HL-60 (cell line): ENCODE measurements at regions not wholly inside any gene's neighbourhood (a gene's known extent, or its start where the extent isn't known, plus 50 kb on each side); places are given as distances from the start of the nearest gene placed in this dataset.

Experiments
- GABPA ChIP-seq: IDR thresholded peaks from 2 replicates; pipeline ENCODE4 v1.6.1; 2012; ENCODE audit warnings: low read depth
- POLR2AphosphoS5 ChIP-seq: IDR thresholded peaks from 2 replicates; pipeline ENCODE4 v1.6.1; 2012; ENCODE audit warnings: low read depth
- SPI1 ChIP-seq: IDR thresholded peaks from 2 replicates; pipeline ENCODE4 v1.6.1; 2012; ENCODE audit warnings: low read depth, mild to moderate bottlenecking, borderline replicate concordance
- TF ChIP-seq, protein P1 (sequence below): IDR thresholded peaks from one replicate; pipeline ENCODE4 v1.5.1; 2011; ENCODE audit warnings: low read length, control low read depth, inconsistent platforms; ENCODE audit not compliant: insufficient read depth
- TF ChIP-seq, protein P2 (sequence below): IDR thresholded peaks from 2 replicates; pipeline ENCODE4 v1.6.1; 2012; ENCODE audit warnings: low read depth; ENCODE audit not compliant: insufficient replicate concordance

DNA sequence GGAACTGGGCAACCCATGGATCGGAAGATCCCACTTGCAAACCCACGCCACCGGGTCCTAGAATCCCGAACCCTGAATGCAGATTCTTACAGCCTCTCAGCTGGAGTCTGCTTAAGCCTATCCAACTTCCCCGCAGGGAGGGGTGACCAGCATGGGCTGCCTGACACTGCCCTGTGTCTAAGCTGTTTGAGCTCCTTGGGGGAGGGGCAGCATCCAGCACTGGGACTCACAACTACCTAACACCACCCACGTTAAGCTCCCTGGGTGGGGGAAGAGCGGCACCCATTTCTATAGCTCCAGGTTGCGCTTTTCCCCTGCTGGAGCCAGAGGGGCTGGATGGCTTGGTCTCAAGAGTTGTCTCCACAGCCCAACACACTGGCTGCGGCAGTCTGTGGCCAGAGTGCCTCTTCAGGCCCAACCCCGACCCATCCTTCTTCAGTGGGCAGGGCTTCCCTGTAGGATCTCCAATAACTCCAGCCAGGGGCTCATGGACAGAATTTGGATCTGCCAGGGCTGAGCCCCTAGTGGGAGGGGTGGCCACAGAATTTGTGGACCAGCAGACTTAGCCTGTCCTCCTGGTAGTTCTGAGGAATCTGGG, 649.2 kb downstream of the TUSC7 start:
- TF ChIP-seq, protein P1, sequence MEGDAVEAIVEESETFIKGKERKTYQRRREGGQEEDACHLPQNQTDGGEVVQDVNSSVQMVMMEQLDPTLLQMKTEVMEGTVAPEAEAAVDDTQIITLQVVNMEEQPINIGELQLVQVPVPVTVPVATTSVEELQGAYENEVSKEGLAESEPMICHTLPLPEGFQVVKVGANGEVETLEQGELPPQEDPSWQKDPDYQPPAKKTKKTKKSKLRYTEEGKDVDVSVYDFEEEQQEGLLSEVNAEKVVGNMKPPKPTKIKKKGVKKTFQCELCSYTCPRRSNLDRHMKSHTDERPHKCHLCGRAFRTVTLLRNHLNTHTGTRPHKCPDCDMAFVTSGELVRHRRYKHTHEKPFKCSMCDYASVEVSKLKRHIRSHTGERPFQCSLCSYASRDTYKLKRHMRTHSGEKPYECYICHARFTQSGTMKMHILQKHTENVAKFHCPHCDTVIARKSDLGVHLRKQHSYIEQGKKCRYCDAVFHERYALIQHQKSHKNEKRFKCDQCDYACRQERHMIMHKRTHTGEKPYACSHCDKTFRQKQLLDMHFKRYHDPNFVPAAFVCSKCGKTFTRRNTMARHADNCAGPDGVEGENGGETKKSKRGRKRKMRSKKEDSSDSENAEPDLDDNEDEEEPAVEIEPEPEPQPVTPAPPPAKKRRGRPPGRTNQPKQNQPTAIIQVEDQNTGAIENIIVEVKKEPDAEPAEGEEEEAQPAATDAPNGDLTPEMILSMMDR: no peak
- TF ChIP-seq, protein P2, sequence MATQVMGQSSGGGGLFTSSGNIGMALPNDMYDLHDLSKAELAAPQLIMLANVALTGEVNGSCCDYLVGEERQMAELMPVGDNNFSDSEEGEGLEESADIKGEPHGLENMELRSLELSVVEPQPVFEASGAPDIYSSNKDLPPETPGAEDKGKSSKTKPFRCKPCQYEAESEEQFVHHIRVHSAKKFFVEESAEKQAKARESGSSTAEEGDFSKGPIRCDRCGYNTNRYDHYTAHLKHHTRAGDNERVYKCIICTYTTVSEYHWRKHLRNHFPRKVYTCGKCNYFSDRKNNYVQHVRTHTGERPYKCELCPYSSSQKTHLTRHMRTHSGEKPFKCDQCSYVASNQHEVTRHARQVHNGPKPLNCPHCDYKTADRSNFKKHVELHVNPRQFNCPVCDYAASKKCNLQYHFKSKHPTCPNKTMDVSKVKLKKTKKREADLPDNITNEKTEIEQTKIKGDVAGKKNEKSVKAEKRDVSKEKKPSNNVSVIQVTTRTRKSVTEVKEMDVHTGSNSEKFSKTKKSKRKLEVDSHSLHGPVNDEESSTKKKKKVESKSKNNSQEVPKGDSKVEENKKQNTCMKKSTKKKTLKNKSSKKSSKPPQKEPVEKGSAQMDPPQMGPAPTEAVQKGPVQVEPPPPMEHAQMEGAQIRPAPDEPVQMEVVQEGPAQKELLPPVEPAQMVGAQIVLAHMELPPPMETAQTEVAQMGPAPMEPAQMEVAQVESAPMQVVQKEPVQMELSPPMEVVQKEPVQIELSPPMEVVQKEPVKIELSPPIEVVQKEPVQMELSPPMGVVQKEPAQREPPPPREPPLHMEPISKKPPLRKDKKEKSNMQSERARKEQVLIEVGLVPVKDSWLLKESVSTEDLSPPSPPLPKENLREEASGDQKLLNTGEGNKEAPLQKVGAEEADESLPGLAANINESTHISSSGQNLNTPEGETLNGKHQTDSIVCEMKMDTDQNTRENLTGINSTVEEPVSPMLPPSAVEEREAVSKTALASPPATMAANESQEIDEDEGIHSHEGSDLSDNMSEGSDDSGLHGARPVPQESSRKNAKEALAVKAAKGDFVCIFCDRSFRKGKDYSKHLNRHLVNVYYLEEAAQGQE: no peak
- TF ChIP-seq SPI1 (no peak), POLR2AphosphoS5 (no peak), GABPA (no peak)
